HEK293 (cell line): ENCODE measurements at regions not wholly inside any gene's neighbourhood (a gene's known extent, or its start where the extent isn't known, plus 50 kb on each side); places are given as distances from the start of the nearest gene placed in this dataset.

Experiments
- CTCF ChIA-PET: fragments of 350-600 bp; formaldehyde crosslinking; extraction: SDS; loops from one replicate; lab custom pipeline; 2021; ENCODE audit warnings: antibody characterized with exemption; lab: Yijun Ruan, JAX
- POLR2A ChIA-PET: fragments of 300-600 bp; formaldehyde crosslinking; extraction: SDS; loops from one replicate; lab custom pipeline; 2020; ENCODE audit warnings: antibody characterized with exemption, inconsistent platforms; lab: Yijun Ruan, JAX
- H3K27ac ChIP-seq: fragments of 200-500 bp; sonication (Bioruptor generic); 2 replicates; pipeline ENCODE4 v1.5.1; 2014; ENCODE audit warnings: low read depth, low read length, control low read depth, inconsistent platforms; ENCODE audit errors: extremely low read depth
- H3K36me3 ChIP-seq, 2 experiments: fragments of 200-500 bp in 1 of 2; sonication (Bioruptor generic) in 1 of 2; 1 replicate in 1 of 2; 2 replicates in 1 of 2; pipeline ENCODE4 v1.5.1; 2014 to 2017; ENCODE audit warnings: inconsistent platforms in 2 of 2, low read length in 2 of 2; ENCODE audit not compliant: control insufficient read depth in 2 of 2, insufficient read depth in 1 of 2
- H3K4me1 ChIP-seq: fragments of 200-500 bp; sonication (Bioruptor generic); 2 replicates; pipeline ENCODE4 v1.5.1; 2014; ENCODE audit warnings: mild to moderate bottlenecking, low read length, inconsistent platforms; ENCODE audit not compliant: control insufficient read depth, insufficient read depth
- H3K4me3 ChIP-seq: 2 replicates; pipeline ENCODE4 v1.5.1; 2011; ENCODE audit warnings: low read depth, mild to moderate bottlenecking, control low read depth, low read length, moderate library complexity
- H3K9me3 ChIP-seq: fragments of 200-500 bp; sonication (Bioruptor generic); 2 replicates; pipeline ENCODE4 v1.5.1; 2014; ENCODE audit warnings: low read depth, low read length, inconsistent platforms; ENCODE audit not compliant: control insufficient read depth, insufficient read depth
- FEZF1 ChIP-seq: fragments of 450-650 bp; formaldehyde crosslinking; IDR thresholded peaks from 2 replicates; pipeline ENCODE4 v1.5.1; 2016; ENCODE audit warnings: missing biosample characterization, missing genetic modification characterization
- GLI2 ChIP-seq: fragments of 450-650 bp; formaldehyde crosslinking; IDR thresholded peaks from 2 replicates; pipeline ENCODE4; 2017; ENCODE audit warnings: missing biosample characterization, missing genetic modification characterization, low read depth, borderline replicate concordance
- HOXC10 ChIP-seq: sonication (generic); formaldehyde crosslinking; IDR thresholded peaks from 2 replicates; pipeline ENCODE4 v1.8.1; 2023; ENCODE audit warnings: mild to moderate bottlenecking, missing genetic modification reagents
- SETDB1 ChIP-seq: IDR thresholded peaks from one replicate; pipeline ENCODE4 v1.6.1; 2017; ENCODE audit warnings: mild to moderate bottlenecking, low read length, moderate library complexity, mixed read lengths; ENCODE audit not compliant: insufficient read length
- TCF7L2 ChIP-seq: IDR thresholded peaks from 2 replicates; pipeline ENCODE4 v1.6.1; 2011; ENCODE audit warnings: low read depth, mild to moderate bottlenecking, inconsistent platforms, low read length, moderate library complexity, borderline replicate concordance
- ZBTB26 ChIP-seq: fragments of 450-650 bp; formaldehyde crosslinking; optimal IDR thresholded peaks from 2 replicates; pipeline ENCODE3; 2016; ENCODE audit warnings: missing biosample characterization, mild to moderate bottlenecking, missing genetic modification characterization
- ZBTB6 ChIP-seq: fragments of 450-650 bp; formaldehyde crosslinking; IDR thresholded peaks from 2 replicates; pipeline ENCODE4 v1.5.1; 2017; ENCODE audit warnings: missing biosample characterization, missing genetic modification characterization
- ZFP3 ChIP-seq: fragments of 450-650 bp; formaldehyde crosslinking; IDR thresholded peaks from 2 replicates; pipeline ENCODE4 v1.5.1; 2016; ENCODE audit warnings: low read depth, missing biosample characterization, missing genetic modification characterization
- ZIC2 ChIP-seq: fragments of 450-650 bp; formaldehyde crosslinking; IDR thresholded peaks from 2 replicates; pipeline ENCODE4 v1.5.1; 2016; ENCODE audit warnings: missing biosample characterization, missing genetic modification characterization
- ZNF10 ChIP-seq: fragments of 450-650 bp; formaldehyde crosslinking; IDR thresholded peaks from 2 replicates; pipeline ENCODE4 v1.5.1; 2017; ENCODE audit warnings: missing biosample characterization, missing genetic modification characterization
- ZNF121 ChIP-seq: fragments of 450-650 bp; formaldehyde crosslinking; IDR thresholded peaks from 2 replicates; pipeline ENCODE4 v1.5.1; 2016; ENCODE audit warnings: missing biosample characterization, missing genetic modification characterization
- ZNF214 ChIP-seq: fragments of 450-650 bp; formaldehyde crosslinking; IDR thresholded peaks from 2 replicates; pipeline ENCODE4 v1.5.1; 2017; ENCODE audit warnings: missing biosample characterization, mild to moderate bottlenecking, missing genetic modification characterization, borderline replicate concordance
- ZNF223 ChIP-seq: fragments of 450-650 bp; formaldehyde crosslinking; IDR thresholded peaks from 2 replicates; pipeline ENCODE4 v1.5.1; 2016; ENCODE audit warnings: missing biosample characterization, missing genetic modification characterization
- ZNF24 ChIP-seq: fragments of 450-650 bp; formaldehyde crosslinking; IDR thresholded peaks from 2 replicates; pipeline ENCODE4 v1.5.1; 2016; ENCODE audit warnings: missing biosample characterization, missing genetic modification characterization
- ZNF362 ChIP-seq: fragments of 450-650 bp; formaldehyde crosslinking; IDR thresholded peaks from 2 replicates; pipeline ENCODE4 v1.5.1; 2016; ENCODE audit warnings: missing biosample characterization, missing genetic modification characterization
- ZNF433 ChIP-seq: fragments of 450-650 bp; formaldehyde crosslinking; IDR thresholded peaks from 2 replicates; pipeline ENCODE4 v1.5.1; 2016; ENCODE audit warnings: missing biosample characterization, missing genetic modification characterization, low read depth
- ZNF514 ChIP-seq: fragments of 450-650 bp; formaldehyde crosslinking; IDR thresholded peaks from 2 replicates; pipeline ENCODE4 v1.5.1; 2016; ENCODE audit warnings: missing biosample characterization, missing genetic modification characterization
- ZNF544 ChIP-seq: fragments of 450-650 bp; formaldehyde crosslinking; IDR thresholded peaks from 2 replicates; pipeline ENCODE4 v1.5.0; 2017; ENCODE audit warnings: missing biosample characterization, missing genetic modification characterization
- ZNF558 ChIP-seq: fragments of 450-650 bp; formaldehyde crosslinking; IDR thresholded peaks from 2 replicates; pipeline ENCODE4 v1.5.1; 2016; ENCODE audit warnings: missing biosample characterization, missing genetic modification characterization
- ZNF658 ChIP-seq: fragments of 450-650 bp; formaldehyde crosslinking; IDR thresholded peaks from 2 replicates; pipeline ENCODE4; 2016; ENCODE audit warnings: missing biosample characterization, missing genetic modification characterization
- ZNF701 ChIP-seq: fragments of 450-650 bp; formaldehyde crosslinking; IDR thresholded peaks from 2 replicates; pipeline ENCODE4 v1.5.1; 2016; ENCODE audit warnings: missing biosample characterization, missing genetic modification characterization
- ZSCAN18 ChIP-seq: fragments of 450-650 bp; formaldehyde crosslinking; IDR thresholded peaks from 2 replicates; pipeline ENCODE4 v1.5.1; 2016; ENCODE audit warnings: missing biosample characterization, missing genetic modification characterization

- no peak for TF ChIP-seq ZNF223 (tag by site-specific recombination)
- peak; percentile 64 for TF ChIP-seq ZFP3
- TF ChIP-seq ZIC2 (tag by site-specific recombination) = peak; percentile 77
- Histone ChIP-seq H3K36me3 (no peaks in the 10 kb centered on the region), H3K27ac (no peak overlapping the region), H3K4me3 (no peak overlapping the region), H3K9me3 (no peaks in the 10 kb centered on the region), H3K4me1 (no peaks in the 10 kb centered on the region)
- CTCF ChIA-PET = no interaction called here
- POLR2A ChIA-PET = no interaction called here
Measured at GRCh38 chr3:72334681-72335457, 513.4 kb downstream of the SHQ1 start.

- Histone ChIP-seq H3K27ac (no peak overlapping the region), H3K4me3 (no peak overlapping the region), H3K4me1 (no peaks in the 10 kb centered on the region), H3K9me3 (no peaks in the 10 kb centered on the region), H3K36me3 (no peaks in the 10 kb centered on the region)
- POLR2A ChIA-PET = no interaction called here
- CTCF ChIA-PET = no interaction called here
- no peak for TF ChIP-seq FEZF1 (tag by site-specific recombination)
Measured at GRCh38 chr3:72332689-72333088, 515.6 kb downstream of the SHQ1 start.

- Histone ChIP-seq H3K36me3 (no peaks in the 10 kb centered on the region), H3K9me3 (no peaks in the 10 kb centered on the region), H3K4me1 (no peaks in the 10 kb centered on the region), H3K4me3 (no peak overlapping the region), H3K27ac (no peak overlapping the region)
- ChIA-PET CTCF (no interaction called here), POLR2A (no interaction called here)
- TF ChIP-seq ZNF10 (tag by site-specific recombination) (no peak), ZNF544 (no peak), ZSCAN18 (no peak), ZNF121 (no peak), ZBTB6 (tag by site-specific recombination) (no peak), ZNF558 (tag by site-specific recombination) (no peak), HOXC10 (CRISPR knock-in tag) (no peak), TCF7L2 (no peak), ZNF658 (no peak), ZNF362 (tag by site-specific recombination) (no peak), ZNF433 (tag by site-specific recombination) (no peak), ZNF514 (tag by site-specific recombination) (no peak), ZBTB26 (tag by site-specific recombination) (no peak), SETDB1 (no peak), ZNF214 (tag by site-specific recombination) (no peak), ZNF701 (tag by site-specific recombination) (no peak), GLI2 (tag by site-specific recombination) (no peak), ZNF24 (no peak)
Measured at GRCh38 chr3:72332036-72332435, 516.2 kb downstream of the SHQ1 start.
